ENCODE measurements at regions not wholly inside any gene's neighbourhood (a gene's known extent, or its start where the extent isn't known, plus 50 kb on each side); places are given as distances from the start of the nearest gene placed in this dataset.

GRCh38 chr10:59517341-59517899 is 155.1 kb upstream of the FAM13C start:
- Mint-ChIP-seq H3K9me3 (peaks cover 12% of the 10 kb centered on the region), H3K4me1 (ENCODE audit: low read depth) (no peaks in the 10 kb centered on the region), H3K27ac (no peak overlapping the region), H3K4me3 (no peak overlapping the region), H3K36me3 (ENCODE audit: low read depth) (no peaks in the 10 kb centered on the region), H3K27me3 (ENCODE audit: insufficient read depth) (peaks cover 2% of the 10 kb centered on the region; the same call in 1 of the 2 replicates)
- no peak for DNase-seq
- TF ChIP-seq CTCF (IDR thresholded peaks at IDR 0.05): no peak

- H3K36me3 Mint-ChIP-seq (ENCODE audit: low read depth): no peaks in the 10 kb centered on the region
- DNase-seq: no peak
- H3K27ac Mint-ChIP-seq: no peak overlapping the region
- no peak for TF ChIP-seq CTCF (IDR thresholded peaks at IDR 0.05)
- H3K4me3 Mint-ChIP-seq: no peak overlapping the region
- H3K9me3 Mint-ChIP-seq: peaks cover 17% of the 10 kb centered on the region
- no peaks in the 10 kb centered on the region for H3K4me1 Mint-ChIP-seq (ENCODE audit: low read depth)
- peaks cover 4% of the 10 kb centered on the region; the same call in 1 of the 2 replicates for H3K27me3 Mint-ChIP-seq (ENCODE audit: insufficient read depth)
These were observed 151.2 kb upstream of the FAM13C start for GRCh38 chr10:59513558-59513957.

- H3K4me3 Mint-ChIP-seq: no peak overlapping the region
- no peak for DNase-seq
- no peak overlapping the region for H3K27ac Mint-ChIP-seq
These were observed 150.6 kb upstream of the FAM13C start for GRCh38 chr10:59512951-59513350.

GRCh38 chr10:59508956-59509355 is 146.6 kb upstream of the FAM13C start:
- Mint-ChIP-seq H3K4me3 (no peak overlapping the region), H3K36me3 (ENCODE audit: low read depth) (no peaks in the 10 kb centered on the region), H3K27ac (no peak overlapping the region), H3K4me1 (ENCODE audit: low read depth) (no peaks in the 10 kb centered on the region), H3K9me3 (peaks cover 25% of the 10 kb centered on the region), H3K27me3 (ENCODE audit: insufficient read depth) (0 out of 2 replicates have a peak, but pooled peaks cover 2% of the 10 kb centered on the region)
- TF ChIP-seq CTCF (IDR thresholded peaks at IDR 0.05): no peak
- no peak for DNase-seq

More at GRCh38 chr10:59512951-59513350, 150.6 kb upstream of the FAM13C start:
- peaks cover 14% of the 10 kb centered on the region; the same call in 1 of the 2 replicates for H3K9me3 Mint-ChIP-seq
- H3K36me3 Mint-ChIP-seq (ENCODE audit: low read depth): no peaks in the 10 kb centered on the region
- H3K27me3 Mint-ChIP-seq (ENCODE audit: insufficient read depth): peaks cover 4% of the 10 kb centered on the region; the same call in 1 of the 2 replicates
- H3K4me1 Mint-ChIP-seq (ENCODE audit: low read depth): no peaks in the 10 kb centered on the region
- no peak for TF ChIP-seq CTCF (IDR thresholded peaks at IDR 0.05)

GRCh38 chr10:59508296-59508695 is 145.9 kb upstream of the FAM13C start:
- Mint-ChIP-seq H3K36me3 (ENCODE audit: low read depth) (no peaks in the 10 kb centered on the region), H3K9me3 (peaks cover 28% of the 10 kb centered on the region), H3K4me3 (no peak overlapping the region), H3K27ac (no peak overlapping the region), H3K27me3 (ENCODE audit: insufficient read depth) (0 out of 2 replicates have a peak, but pooled peaks cover 2% of the 10 kb centered on the region), H3K4me1 (ENCODE audit: low read depth) (no peaks in the 10 kb centered on the region)
- no peak for DNase-seq
- no peak for TF ChIP-seq CTCF (IDR thresholded peaks at IDR 0.05)
